Immature natural killer cell (primary cell): ENCODE measurements at regions not wholly inside any gene's neighbourhood (a gene's known extent, or its start where the extent isn't known, plus 50 kb on each side); places are given as distances from the start of the nearest gene placed in this dataset.
A peak's percentile ranks its signal among the peaks of the same experiment; 100 is the strongest.

Source experiments
- DNase-seq, 3 donors: peaks; one replicate each; pipeline ENCODE4 v3.0.0; 2022; ENCODE audit warnings: mixed read lengths in 1 of 3
- H3K27ac Mint-ChIP-seq, 6 donors: one replicate each; pipeline ENCODE4 v1.8.0; 2020; ENCODE audit warnings: mixed read lengths in 6 of 6, mild to moderate bottlenecking in 5 of 6, inconsistent platforms in 4 of 6, moderate library complexity in 3 of 6
- H3K27me3 Mint-ChIP-seq, 3 donors: one replicate each; pipeline ENCODE4 v1.8.0; 2020 to 2021; ENCODE audit warnings: low read depth in 3 of 3, mild to moderate bottlenecking in 3 of 3, mixed read lengths in 3 of 3, moderate library complexity in 3 of 3, inconsistent platforms in 1 of 3
- H3K36me3 Mint-ChIP-seq, 3 donors: one replicate each; pipeline ENCODE4 v1.8.0; 2020; ENCODE audit warnings: mixed read lengths in 3 of 3, inconsistent platforms in 2 of 3, mild to moderate bottlenecking in 2 of 3
- H3K4me1 Mint-ChIP-seq, 2 donors: one replicate each; pipeline ENCODE4 v1.8.0; 2020; ENCODE audit warnings: inconsistent platforms in 2 of 2, mild to moderate bottlenecking in 2 of 2, mixed read lengths in 2 of 2, moderate library complexity in 1 of 2
- H3K4me3 Mint-ChIP-seq, 5 donors: one replicate each; pipeline ENCODE4 v1.8.0; 2020; ENCODE audit warnings: mild to moderate bottlenecking in 5 of 5, mixed read lengths in 5 of 5, inconsistent platforms in 3 of 5, moderate library complexity in 3 of 5
- H3K9me3 Mint-ChIP-seq, 6 donors: one replicate each; pipeline ENCODE4 v1.8.0; 2020; ENCODE audit warnings: mild to moderate bottlenecking in 6 of 6, mixed read lengths in 6 of 6, inconsistent platforms in 4 of 6, moderate library complexity in 3 of 6

DNA sequence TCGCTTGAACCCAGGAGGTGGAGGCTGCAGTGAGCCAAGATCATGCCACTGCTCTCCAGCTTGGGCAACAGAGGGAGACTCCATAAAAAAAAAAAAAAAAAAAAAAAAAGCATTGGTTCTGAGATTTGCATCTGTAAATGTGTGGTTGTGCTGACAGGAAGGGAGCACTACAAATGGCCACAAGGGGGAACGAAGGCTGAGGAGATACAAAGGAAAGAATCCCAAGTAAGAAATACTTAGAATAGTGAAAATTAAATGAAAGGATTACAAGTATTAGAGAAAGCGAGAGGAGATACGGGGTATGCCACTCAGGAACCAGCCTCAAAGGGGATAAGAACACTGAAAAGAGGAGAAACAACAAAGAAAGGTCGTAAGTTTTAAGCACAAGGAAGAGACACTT lies 284.9 kb downstream of the KLF12 start:
- Mint-ChIP-seq H3K27ac (no peak overlapping the region), H3K27me3 (no peaks in the 10 kb centered on the region), H3K36me3 (peaks cover 11 to 20% (median 12%) of the 10 kb centered on the region in 3 donors), H3K4me1 (peaks cover 12 to 44% of the 10 kb centered on the region in 2 donors), H3K9me3 (no peaks in the 10 kb centered on the region), H3K4me3 (no peak overlapping the region)
- DNase-seq, result no peak

DNA sequence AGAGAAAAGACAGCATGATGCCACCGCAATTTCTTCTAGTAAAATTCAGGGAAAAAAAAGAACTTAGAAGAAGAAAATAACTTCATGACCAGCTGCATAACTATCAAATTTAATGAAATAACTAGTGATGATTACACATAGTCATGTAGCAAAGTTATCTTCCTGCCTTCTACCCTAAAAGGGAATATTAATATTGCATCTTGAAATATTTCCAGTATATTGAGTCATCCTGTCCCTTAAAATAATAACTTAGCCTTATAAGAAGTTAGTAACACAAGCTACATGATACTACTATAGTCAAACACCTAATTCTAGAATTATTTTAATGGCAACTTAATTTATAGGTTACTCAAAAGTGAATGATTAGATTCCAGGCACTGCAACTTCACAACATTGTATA lies 289.2 kb downstream of the KLF12 start:
- peak overlapping the region in 1 of 6 donors; percentile 1 for H3K27ac Mint-ChIP-seq
- H3K9me3 Mint-ChIP-seq, result no peaks in the 10 kb centered on the region
- no peak for DNase-seq
- H3K27me3 Mint-ChIP-seq, result peaks cover under 1 to 3% (median 2%) of the 10 kb centered on the region in 3 donors
- peaks cover 27 to 49% of the 10 kb centered on the region in 2 donors for H3K4me1 Mint-ChIP-seq
- no peak overlapping the region for H3K4me3 Mint-ChIP-seq
- peaks cover 9 to 13% (median 13%) of the 10 kb centered on the region in 3 donors for H3K36me3 Mint-ChIP-seq

- Mint-ChIP-seq H3K36me3 (peaks cover 9 to 13% (median 13%) of the 10 kb centered on the region in 3 donors), H3K4me1 (peaks cover 29 to 51% of the 10 kb centered on the region in 2 donors), H3K9me3 (no peaks in the 10 kb centered on the region), H3K27ac (no peak overlapping the region), H3K27me3 (peaks cover 1 to 3% (median 2%) of the 10 kb centered on the region in 3 donors), H3K4me3 (no peak overlapping the region)
- no peak for DNase-seq
Measured at GRCh38 chr13:73842626-73843025, 291.6 kb downstream of the KLF12 start.

- H3K36me3 Mint-ChIP-seq, result peaks cover 9 to 13% (median 13%) of the 10 kb centered on the region in 3 donors
- H3K4me3 Mint-ChIP-seq, result no peak overlapping the region
- no peak for DNase-seq
- no peaks in the 10 kb centered on the region for H3K9me3 Mint-ChIP-seq
- peaks cover 30 to 55% of the 10 kb centered on the region in 2 donors for H3K4me1 Mint-ChIP-seq
- peak overlapping the region in 1 of 6 donors; percentile 11 for H3K27ac Mint-ChIP-seq
- peaks cover 1 to 3% (median 2%) of the 10 kb centered on the region in 3 donors for H3K27me3 Mint-ChIP-seq
Measured at GRCh38 chr13:73842184-73842583, 292.0 kb downstream of the KLF12 start.

GRCh38 chr13:73837147-73837546 lies 297.1 kb downstream of the KLF12 start:
- Mint-ChIP-seq H3K27ac (peak overlapping the region in 1 of 6 donors; percentile 18), H3K4me1 (peaks cover 33 to 57% of the 10 kb centered on the region in 2 donors), H3K27me3 (peaks cover 1 to 5% (median 3%) of the 10 kb centered on the region in 3 donors), H3K36me3 (no peaks in the 10 kb centered on the region), H3K4me3 (no peak overlapping the region), H3K9me3 (no peaks in the 10 kb centered on the region)
- no peak for DNase-seq

DNA sequence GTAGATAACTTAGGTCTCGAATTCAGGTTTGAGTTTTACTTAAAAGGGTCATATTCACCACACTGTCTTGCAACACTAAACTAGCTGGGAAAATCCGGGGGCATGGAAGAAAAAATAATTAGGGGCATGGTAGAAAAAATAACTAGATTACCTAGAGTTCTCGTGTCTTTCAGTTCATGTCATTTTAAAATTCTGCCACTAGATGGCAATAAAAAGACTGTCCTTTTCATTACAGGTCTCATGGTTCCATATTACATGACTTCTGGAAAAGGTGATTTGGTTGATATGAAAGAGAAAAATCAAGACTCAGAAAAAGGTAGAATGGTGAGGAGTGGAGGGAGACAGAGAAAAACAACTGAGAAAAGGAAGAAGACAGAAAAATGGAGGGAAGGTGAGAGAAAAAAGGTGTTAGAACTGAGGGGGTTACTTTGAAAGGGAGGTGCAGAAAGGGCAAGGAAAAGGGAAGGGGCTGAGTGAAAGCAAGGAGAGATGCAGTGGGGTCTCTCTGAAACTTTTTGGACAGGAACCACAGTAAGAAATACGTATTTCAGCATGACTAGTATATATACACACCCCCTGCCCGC lies 299.0 kb downstream of the KLF12 start:
- peak; percentile 24 to 51 (median 41) for DNase-seq
- Mint-ChIP-seq H3K36me3 (no peaks in the 10 kb centered on the region), H3K27me3 (peaks cover 1 to 4% (median 1%) of the 10 kb centered on the region in 3 donors), H3K27ac (no peak overlapping the region), H3K4me1 (peaks cover 25 to 60% of the 10 kb centered on the region in 2 donors), H3K9me3 (no peaks in the 10 kb centered on the region), H3K4me3 (no peak overlapping the region)

DNA sequence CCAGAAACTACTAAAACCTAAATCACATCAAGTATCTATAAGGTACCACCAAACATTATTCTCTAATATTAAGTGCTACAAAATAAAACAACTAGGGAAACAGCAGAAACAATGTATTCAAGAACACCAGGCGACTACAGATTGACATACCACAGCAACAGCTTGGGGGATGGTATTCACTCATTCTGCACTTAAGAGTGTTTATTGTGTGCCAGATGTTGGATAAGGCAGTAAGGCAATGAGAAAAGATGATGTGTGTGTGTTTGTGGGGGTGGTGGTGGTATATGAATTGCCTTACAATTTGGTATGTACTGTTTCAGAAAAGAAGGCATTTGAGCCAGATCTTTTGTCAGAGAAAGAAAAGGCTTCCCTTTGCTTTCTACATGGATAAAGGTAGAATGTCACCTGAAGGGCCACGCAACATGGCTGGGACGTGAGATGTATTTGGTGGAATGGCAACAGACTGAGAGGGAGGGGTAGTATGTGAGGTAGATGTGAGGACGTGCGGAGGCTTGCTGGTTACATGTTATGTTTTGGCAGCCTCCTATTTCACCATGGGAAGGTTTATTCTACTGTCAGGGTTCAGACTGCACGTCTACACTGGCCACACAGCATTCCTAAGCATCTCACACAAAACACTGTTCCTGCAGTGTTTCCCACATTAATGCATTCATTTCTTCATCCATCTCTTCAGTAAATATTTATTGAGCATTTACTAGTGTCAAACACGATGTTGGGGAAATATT lies 300.7 kb downstream of the KLF12 start:
- H3K27ac Mint-ChIP-seq, result peak overlapping the region in 2 of 6 donors; percentile 11 to 70
- H3K9me3 Mint-ChIP-seq, result no peaks in the 10 kb centered on the region
- no peaks in the 10 kb centered on the region for H3K36me3 Mint-ChIP-seq
- no peak overlapping the region for H3K4me3 Mint-ChIP-seq
- no peak for DNase-seq
- H3K27me3 Mint-ChIP-seq, result peaks cover 0 to 2% (median 1%) of the 10 kb centered on the region in 3 donors
- H3K4me1 Mint-ChIP-seq, result peaks cover 30 to 65% of the 10 kb centered on the region in 2 donors

- Mint-ChIP-seq H3K27me3 (peaks cover 0 to 2% (median 1%) of the 10 kb centered on the region in 3 donors), H3K27ac (peak overlapping the region in 1 of 6 donors; percentile 11)
Measured at GRCh38 chr13:73832825-73833224, 301.4 kb downstream of the KLF12 start.

DNA sequence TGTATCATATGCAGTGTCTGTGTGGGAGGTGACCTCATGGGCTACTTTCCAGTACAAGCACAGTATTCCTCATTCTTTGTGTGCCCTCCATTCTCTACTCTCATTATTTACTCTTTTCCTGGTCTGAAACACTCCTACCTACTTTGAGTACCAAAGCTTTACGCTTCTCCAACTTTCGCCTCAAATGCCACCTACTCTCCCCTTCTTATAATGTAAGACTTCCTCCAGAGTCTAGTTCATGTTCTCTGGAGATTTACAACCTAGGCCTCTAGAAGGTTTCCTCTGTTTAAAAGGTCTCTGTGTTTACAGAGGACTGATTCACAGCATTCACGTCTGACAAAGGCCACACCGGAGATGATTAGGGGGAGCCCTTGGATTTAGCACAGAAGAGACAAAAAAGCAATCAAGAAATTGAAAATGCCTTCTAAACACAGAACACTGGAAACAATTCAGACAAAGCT lies 302.0 kb downstream of the KLF12 start:
- H3K27ac Mint-ChIP-seq, result peak overlapping the region in 3 of 6 donors; percentile 0 to 28 (median 5)
- H3K36me3 Mint-ChIP-seq, result no peaks in the 10 kb centered on the region
- DNase-seq, result no peak
- no peaks in the 10 kb centered on the region for H3K9me3 Mint-ChIP-seq
- H3K27me3 Mint-ChIP-seq, result peaks cover 0 to 2% (median 1%) of the 10 kb centered on the region in 3 donors
- H3K4me1 Mint-ChIP-seq, result peaks cover 32 to 68% of the 10 kb centered on the region in 2 donors
- H3K4me3 Mint-ChIP-seq, result no peak overlapping the region

More at GRCh38 chr13:73832825-73833224, 301.4 kb downstream of the KLF12 start:
- no peaks in the 10 kb centered on the region for H3K36me3 Mint-ChIP-seq
- H3K4me3 Mint-ChIP-seq, result no peak overlapping the region
- peaks cover 35 to 70% of the 10 kb centered on the region in 2 donors for H3K4me1 Mint-ChIP-seq
- no peak for DNase-seq
- no peaks in the 10 kb centered on the region for H3K9me3 Mint-ChIP-seq

GRCh38 chr13:73829416-73829815 lies 304.8 kb downstream of the KLF12 start:
- H3K9me3 Mint-ChIP-seq, result no peaks in the 10 kb centered on the region
- peaks cover 47 to 82% of the 10 kb centered on the region in 2 donors for H3K4me1 Mint-ChIP-seq
- DNase-seq, result no peak
- no peaks in the 10 kb centered on the region for H3K36me3 Mint-ChIP-seq
- no peak overlapping the region for H3K4me3 Mint-ChIP-seq
- H3K27me3 Mint-ChIP-seq, result peaks cover 0 to 7% (median 2%) of the 10 kb centered on the region in 3 donors
- no peak overlapping the region for H3K27ac Mint-ChIP-seq

- peak overlapping the region in 3 of 6 donors; percentile 13 to 41 (median 22) for H3K27ac Mint-ChIP-seq
- no peaks in the 10 kb centered on the region for H3K9me3 Mint-ChIP-seq
- H3K4me1 Mint-ChIP-seq, result peaks cover 50 to 88% of the 10 kb centered on the region in 2 donors
- H3K36me3 Mint-ChIP-seq, result no peaks in the 10 kb centered on the region
- peak in 2 of 3 donors; percentile 4 to 9 for DNase-seq
- H3K4me3 Mint-ChIP-seq, result peak overlapping the region in 3 of 5 donors; percentile 0 to 57 (median 28)
- peaks cover 0 to 7% (median 2%) of the 10 kb centered on the region in 3 donors for H3K27me3 Mint-ChIP-seq
Measured at GRCh38 chr13:73828811-73829210, 305.4 kb downstream of the KLF12 start.

- H3K36me3 Mint-ChIP-seq, result no peaks in the 10 kb centered on the region
- H3K27ac Mint-ChIP-seq, result peak overlapping the region in 1 of 6 donors; percentile 47
- DNase-seq, result no peak
Measured at GRCh38 chr13:73827434-73827833, 306.8 kb downstream of the KLF12 start.

GRCh38 chr13:73825143-73825542 lies 309.1 kb downstream of the KLF12 start:
- Mint-ChIP-seq H3K9me3 (no peaks in the 10 kb centered on the region), H3K4me3 (peak overlapping the region in 1 of 5 donors; percentile 30), H3K4me1 (peaks cover 57 to 77% of the 10 kb centered on the region in 2 donors), H3K36me3 (no peaks in the 10 kb centered on the region), H3K27ac (peak overlapping the region in 5 of 6 donors; percentile 24 to 57 (median 47)), H3K27me3 (peaks cover 0 to 7% (median 0%) of the 10 kb centered on the region in 3 donors)
- no peak for DNase-seq

More at GRCh38 chr13:73827434-73827833, 306.8 kb downstream of the KLF12 start:
- H3K9me3 Mint-ChIP-seq, result no peaks in the 10 kb centered on the region
- peaks cover 0 to 7% (median 0%) of the 10 kb centered on the region in 3 donors for H3K27me3 Mint-ChIP-seq
- H3K4me3 Mint-ChIP-seq, result no peak overlapping the region
- H3K4me1 Mint-ChIP-seq, result peaks cover 50 to 74% of the 10 kb centered on the region in 2 donors
